ENCODE measurements at regions not wholly inside any gene's neighbourhood (a gene's known extent, or its start where the extent isn't known, plus 50 kb on each side); places are given as distances from the start of the nearest gene placed in this dataset.

- POLR2A ChIA-PET = no interaction called here
These were observed 295.2 kb upstream of the HS6ST1 start for GRCh38 chr2:128613876-128614275.

More at GRCh38 chr2:128613876-128614275, 295.2 kb upstream of the HS6ST1 start:
- H2AFZ ChIP-seq (ENCODE audit: low read depth, low read length) = no peak overlapping the region
- no peak overlapping the region for H3K27ac ChIP-seq (ENCODE audit: extremely low read depth, low read depth, low read length)
- H4K20me1 ChIP-seq (replicated peaks; ENCODE audit: control insufficient read depth, insufficient read depth, low read length) = no peaks in the 10 kb centered on the region
- ATAC-seq = no peak
- no peaks in the 10 kb centered on the region for H3K9me1 ChIP-seq (ENCODE audit: control insufficient read depth, insufficient read depth, low read length)
- no peaks in the 10 kb centered on the region for H3K9me3 ChIP-seq (replicated peaks; ENCODE audit: control insufficient read depth, insufficient read depth, low read depth, low read length)
- BruUV-seq (replicated peaks) = no TSS peak
- intact Hi-C loops (cut with micrococcal nuclease) = no loop called here
- no peak overlapping the region for H3K4me2 ChIP-seq (ENCODE audit: insufficient read depth, low read length)
- H3K27me3 ChIP-seq (ENCODE audit: control insufficient read depth in 2 of 2, insufficient read depth in 2 of 2, low read length in 2 of 2) = peaks cover 3 to 20% of the 10 kb centered on the region in 2 experiments; a peak in 3 of 5 replicates
- no peak for DNase-seq (ENCODE audit: extremely low read depth in 1 of 4, low spot score in 3 of 4)
- H3K4me1 ChIP-seq (replicated peaks in 1 of 2; ENCODE audit: control insufficient read depth in 2 of 2, insufficient read depth in 2 of 2, low read length in 2 of 2) = no peaks in the 10 kb centered on the region
- TF ChIP-seq TSC22D4 (tag; IDR thresholded peaks at IDR 0.05) (no peak), SREBF1 (IDR thresholded peaks at IDR 0.05; ENCODE audit: borderline replicate concordance, low read depth, low read length) (no peak), NR2C1 (IDR thresholded peaks at IDR 0.05) (no peak), NR2C1 (tag; IDR thresholded peaks at IDR 0.05) (no peak), CBX8 (IDR thresholded peaks at IDR 0.05; ENCODE audit: borderline replicate concordance, extremely low read depth, low read depth, low read length, poor library complexity, severe bottlenecking) (no peak), TEAD2 (tag; IDR thresholded peaks at IDR 0.05) (no peak), SNIP1 (IDR thresholded peaks at IDR 0.05; ENCODE audit: low read depth) (no peak), ZNF551 (CRISPR knock-in tag; IDR thresholded peaks at IDR 0.05) (no peak), ZBTB7A (IDR thresholded peaks at IDR 0.05; ENCODE audit: borderline replicate concordance, control insufficient read depth, low read depth, low read length) (no peak), ZBTB49 (CRISPR knock-in tag; IDR thresholded peaks at IDR 0.05; ENCODE audit: borderline replicate concordance) (no peak), MED1 (CRISPR knock-in tag; IDR thresholded peaks at IDR 0.05; ENCODE audit: borderline replicate concordance) (no peak)
- TF ChIP-seq, protein P1, sequence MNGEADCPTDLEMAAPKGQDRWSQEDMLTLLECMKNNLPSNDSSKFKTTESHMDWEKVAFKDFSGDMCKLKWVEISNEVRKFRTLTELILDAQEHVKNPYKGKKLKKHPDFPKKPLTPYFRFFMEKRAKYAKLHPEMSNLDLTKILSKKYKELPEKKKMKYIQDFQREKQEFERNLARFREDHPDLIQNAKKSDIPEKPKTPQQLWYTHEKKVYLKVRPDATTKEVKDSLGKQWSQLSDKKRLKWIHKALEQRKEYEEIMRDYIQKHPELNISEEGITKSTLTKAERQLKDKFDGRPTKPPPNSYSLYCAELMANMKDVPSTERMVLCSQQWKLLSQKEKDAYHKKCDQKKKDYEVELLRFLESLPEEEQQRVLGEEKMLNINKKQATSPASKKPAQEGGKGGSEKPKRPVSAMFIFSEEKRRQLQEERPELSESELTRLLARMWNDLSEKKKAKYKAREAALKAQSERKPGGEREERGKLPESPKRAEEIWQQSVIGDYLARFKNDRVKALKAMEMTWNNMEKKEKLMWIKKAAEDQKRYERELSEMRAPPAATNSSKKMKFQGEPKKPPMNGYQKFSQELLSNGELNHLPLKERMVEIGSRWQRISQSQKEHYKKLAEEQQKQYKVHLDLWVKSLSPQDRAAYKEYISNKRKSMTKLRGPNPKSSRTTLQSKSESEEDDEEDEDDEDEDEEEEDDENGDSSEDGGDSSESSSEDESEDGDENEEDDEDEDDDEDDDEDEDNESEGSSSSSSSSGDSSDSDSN (IDR thresholded peaks at IDR 0.05; ENCODE audit: borderline replicate concordance in 1 of 2, low read depth in 2 of 2, low read length in 2 of 2) = no peak
- no peaks in the 10 kb centered on the region for H3K79me2 ChIP-seq (ENCODE audit: control insufficient read depth, insufficient read depth, low read length)
- H3K36me3 ChIP-seq (ENCODE audit: control insufficient read depth, insufficient read depth, low read length) = no peaks in the 10 kb centered on the region
- no peak overlapping the region for H3K4me3 ChIP-seq
- CTCF ChIA-PET (ENCODE audit: low intra/inter-chr PET ratio) = no interaction called here
- FAIRE-seq = no peak
- H3K9ac ChIP-seq (ENCODE audit: insufficient read depth in 1 of 2, low read depth in 2 of 2, low read length in 2 of 2) = no peak overlapping the region
- in situ Hi-C loops (cut with MboI) = no loop called here
- 0% methylated on average over 4 of the region's 4 CpGs for WGBS (ENCODE audit: insufficient coverage, low coverage, missing lambda C conversion rate)
